K562 (cell line): ENCODE measurements at regions not wholly inside any gene's neighbourhood (a gene's known extent, or its start where the extent isn't known, plus 50 kb on each side); places are given as distances from the start of the nearest gene placed in this dataset.
"Not testable (repeated sequence)": the region's sequence is repeated elsewhere in the genome, so short reads cannot be mapped to it uniquely, and the experiment has no call there.

Experiments used
- ARID4B ChIP-seq: sonication (generic); formaldehyde crosslinking; IDR thresholded peaks from 2 replicates; pipeline ENCODE4 v1.8.0; 2022; ENCODE audit warnings: mild to moderate bottlenecking, missing genetic modification reagents
- ATF2 ChIP-seq: sonication (generic); formaldehyde crosslinking; IDR thresholded peaks from 2 replicates; pipeline ENCODE4 v1.8.1; 2022; ENCODE audit warnings: missing genetic modification reagents
- C11orf30 ChIP-seq: fragments of 450-650 bp; IDR thresholded peaks from 2 replicates; pipeline ENCODE4 v1.6.1; 2016; ENCODE audit warnings: low read depth, mild to moderate bottlenecking
- CREM ChIP-seq: IDR thresholded peaks from 2 replicates; pipeline ENCODE4 v1.6.1; 2014; ENCODE audit warnings: antibody characterized with exemption, low read depth
- CTCF ChIP-seq, 3 experiments: IDR thresholded peaks in 2 of 3; conservative IDR thresholded peaks in 1 of 3; 2 replicates each; pipeline ENCODE4 v1.5.1; 2011 to 2012; ENCODE audit warnings: low read length in 3 of 3, mild to moderate bottlenecking in 3 of 3, control low read depth in 2 of 3, improper control_type of control experiment in 1 of 3, inconsistent platforms in 1 of 3, low read depth in 1 of 3, mixed read lengths in 1 of 3, moderate library complexity in 1 of 3; ENCODE audit not compliant: insufficient read depth in 2 of 3
- ERF ChIP-seq: fragments of 450-650 bp; formaldehyde crosslinking; IDR thresholded peaks from 2 replicates; pipeline ENCODE4 v1.4.0; 2020; ENCODE audit warnings: mild to moderate bottlenecking, mixed read lengths
- EZH2 ChIP-seq: IDR thresholded peaks from 2 replicates; pipeline ENCODE4 v1.6.1; 2012; ENCODE audit warnings: low read depth, mild to moderate bottlenecking, inconsistent platforms, low read length, borderline replicate concordance
- GATA2 ChIP-seq: sonication (generic); formaldehyde crosslinking; IDR thresholded peaks from 2 replicates; pipeline ENCODE4 v1.4.0; 2020; ENCODE audit warnings: mild to moderate bottlenecking, missing genetic modification reagents
- MXI1 ChIP-seq: IDR thresholded peaks from 2 replicates; pipeline ENCODE4 v1.6.1; 2011; ENCODE audit warnings: low read depth, mild to moderate bottlenecking, improper control_type of control experiment, low read length
- NFYB ChIP-seq: IDR thresholded peaks from 2 replicates; pipeline ENCODE4 v1.6.1; 2011; ENCODE audit warnings: mild to moderate bottlenecking, moderate library complexity; ENCODE audit not compliant: insufficient read length; ENCODE audit errors: extremely low read depth
- PTBP1 ChIP-seq: fragments of 200-400 bp; formaldehyde crosslinking; IDR thresholded peaks from 2 replicates; pipeline ENCODE4 v1.6.1; 2017; ENCODE audit warnings: low read depth, low read length
- SMAD2 ChIP-seq: fragments of 150-350 bp; IDR thresholded peaks from 2 replicates; pipeline ENCODE4 v1.6.1; 2014; ENCODE audit warnings: low read depth, mild to moderate bottlenecking, low read length
- ZBTB8A ChIP-seq: fragments of 450-650 bp; IDR thresholded peaks from 2 replicates; pipeline ENCODE4 v1.6.1; 2018; ENCODE audit warnings: mild to moderate bottlenecking, moderate library complexity; ENCODE audit not compliant: partially characterized antibody
- ZNF384 ChIP-seq: IDR thresholded peaks from 2 replicates; pipeline ENCODE4 v1.6.1; 2012; ENCODE audit warnings: low read depth, low read length, improper control_type of control experiment

DNA sequence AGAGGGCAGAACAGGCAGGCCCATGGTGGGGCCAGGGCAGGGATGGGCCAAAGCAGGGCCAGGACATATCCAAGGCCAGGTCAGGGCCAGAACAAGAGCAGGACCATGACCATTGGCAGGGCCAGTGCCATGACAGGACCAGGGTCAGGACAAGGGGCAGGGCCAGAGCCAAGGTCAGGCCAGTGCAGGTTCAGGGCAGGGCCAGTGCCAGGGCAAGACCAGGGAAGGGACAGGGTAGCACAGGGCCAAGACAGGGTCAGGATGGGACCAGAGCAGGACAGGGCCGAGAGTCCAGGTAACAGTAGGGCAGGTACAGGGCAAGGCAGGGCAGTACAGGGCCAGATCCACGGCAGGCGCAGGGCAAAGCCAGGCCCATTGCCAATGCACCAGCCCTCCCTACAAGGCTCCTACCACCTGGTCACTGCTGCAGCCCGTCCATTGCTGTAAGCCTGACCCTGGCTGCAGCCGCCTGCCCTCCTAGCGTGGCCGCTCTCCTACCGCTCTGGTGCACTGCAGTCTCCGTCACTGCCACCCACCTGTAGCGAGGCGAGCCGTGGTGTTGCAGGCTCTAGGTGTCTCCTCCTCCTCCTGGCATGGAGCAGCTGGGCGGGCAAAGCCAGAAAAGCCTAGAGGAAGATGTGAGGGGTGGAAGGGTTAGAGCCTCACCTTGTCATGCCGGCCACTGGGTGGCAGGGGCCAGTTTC is 397.1 kb downstream of the GOLGA6L6 start:
- TF ChIP-seq SMAD2; ERF (CRISPR knock-in tag); C11orf30; GATA2; ATF2 (CRISPR knock-in tag); CTCF (IDR thresholded peaks at IDR 0.05 in 2 of 3, conservative IDR thresholded peaks at IDR 0.05 in 1 of 3; ENCODE audit: insufficient read depth in 2 of 3, low read depth in 1 of 3, low read length in 3 of 3); CREM; NFYB; ZBTB8A; MXI1; EZH2; PTBP1; ARID4B (CRISPR knock-in tag); ZNF384: not testable (repeated sequence)
